Dendritic cell treated with granulocyte-macrophage colony-stimulating factor and Interleukin-4, amounts not matched to agents 40 ng/mL and 50 ng/mL, for 4 days (primary cell): ENCODE measurements at regions not wholly inside any gene's neighbourhood (a gene's known extent, or its start where the extent isn't known, plus 50 kb on each side); places are given as distances from the start of the nearest gene placed in this dataset.

Experiments used
- H3K27ac Mint-ChIP-seq: one replicate; pipeline ENCODE4 v1.8.0; 2022; ENCODE audit warnings: mild to moderate bottlenecking, mixed read lengths
- H3K27me3 Mint-ChIP-seq: one replicate; pipeline ENCODE4 v1.8.0; 2022; ENCODE audit warnings: mild to moderate bottlenecking, mixed read lengths
- H3K36me3 Mint-ChIP-seq: one replicate; pipeline ENCODE4 v1.8.0; 2022; ENCODE audit warnings: low read depth, mixed read lengths
- H3K4me1 Mint-ChIP-seq: one replicate; pipeline ENCODE4 v1.8.0; 2022; ENCODE audit warnings: low read depth, mixed read lengths
- H3K4me3 Mint-ChIP-seq: one replicate; pipeline ENCODE4 v1.8.0; 2022; ENCODE audit warnings: mild to moderate bottlenecking, moderate library complexity, mixed read lengths
- H3K9me3 Mint-ChIP-seq: one replicate; pipeline ENCODE4 v1.8.0; 2022; ENCODE audit warnings: mixed read lengths
- intact Hi-C: fragments of 100-400 bp; cut with micrococcal nuclease; formaldehyde crosslinking; loops from one replicate; pipeline ENCODE4 v1.15.0; 2022

DNA sequence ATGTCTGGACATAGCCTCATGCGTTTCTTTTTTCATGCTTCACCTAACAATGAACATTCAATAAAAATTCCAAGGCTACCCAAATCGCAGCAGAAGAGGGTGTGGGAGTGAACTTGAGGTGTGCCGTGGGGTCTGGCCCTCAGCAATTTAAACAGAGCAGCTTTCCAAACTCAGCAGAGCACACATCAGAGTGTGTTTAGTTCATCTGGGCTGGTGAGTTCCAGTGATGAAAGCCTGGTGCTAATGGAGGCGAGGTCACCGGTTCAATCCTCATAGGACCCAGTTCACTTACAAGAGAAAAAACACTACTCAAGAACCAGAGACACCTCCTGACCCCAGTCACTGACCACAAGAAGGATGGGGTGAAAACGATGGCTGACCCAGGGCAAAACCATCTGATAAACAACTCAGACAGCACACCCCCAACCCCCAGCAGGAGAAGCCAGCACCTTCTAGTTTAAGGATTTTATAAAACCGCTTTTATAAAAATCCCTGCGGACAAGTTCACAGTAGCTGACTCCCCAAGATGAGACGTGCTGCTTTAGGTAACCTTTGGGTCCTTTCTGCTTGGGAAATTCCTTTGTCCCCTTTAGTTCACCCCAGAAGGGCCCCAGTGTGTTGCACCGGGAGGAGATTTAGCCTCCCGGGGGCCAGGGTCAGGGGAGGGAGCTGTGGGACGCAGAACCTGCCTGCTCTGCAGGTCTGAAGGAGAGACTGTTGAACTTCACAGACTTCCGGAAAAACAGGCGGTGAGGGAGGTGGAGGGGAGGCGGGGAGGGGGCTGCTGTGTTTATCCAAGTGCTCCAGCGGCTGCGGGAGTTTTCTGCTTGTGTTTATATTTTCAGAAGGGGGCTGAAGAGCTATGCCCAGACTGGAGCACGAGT lies 152.7 kb upstream of the SOX11 start:
- no peaks in the 10 kb centered on the region for H3K4me1 Mint-ChIP-seq
- no peaks in the 10 kb centered on the region for H3K27me3 Mint-ChIP-seq
- no peak overlapping the region for H3K4me3 Mint-ChIP-seq
- H3K9me3 Mint-ChIP-seq, result peaks cover 29% of the 10 kb centered on the region
- intact Hi-C loops, result no loop called here
- H3K36me3 Mint-ChIP-seq, result no peaks in the 10 kb centered on the region
- H3K27ac Mint-ChIP-seq, result no peak overlapping the region

DNA sequence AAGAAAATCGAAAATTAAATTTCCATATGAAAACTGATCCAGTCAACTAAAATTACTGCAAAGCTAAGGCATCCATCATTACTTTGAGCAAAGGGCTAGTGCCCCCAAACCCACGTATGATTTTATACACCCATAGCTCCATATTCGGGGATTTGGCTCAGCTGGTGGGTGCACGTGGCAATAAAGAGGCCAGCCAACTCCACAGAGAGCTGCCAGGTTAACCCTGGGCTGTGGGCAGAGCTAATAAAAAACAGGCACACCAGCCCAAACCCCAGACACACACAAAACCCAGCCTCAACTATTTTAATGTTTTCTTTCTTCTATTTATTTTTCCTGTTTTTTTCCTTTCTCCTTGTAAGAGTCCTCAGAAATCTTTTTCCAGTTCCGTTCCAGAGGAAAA lies 151.3 kb upstream of the SOX11 start:
- Mint-ChIP-seq H3K4me1 (no peaks in the 10 kb centered on the region), H3K9me3 (peaks cover 41% of the 10 kb centered on the region), H3K27me3 (no peaks in the 10 kb centered on the region), H3K36me3 (no peaks in the 10 kb centered on the region), H3K27ac (no peak overlapping the region), H3K4me3 (no peak overlapping the region)
- intact Hi-C loops, result no loop called here

DNA sequence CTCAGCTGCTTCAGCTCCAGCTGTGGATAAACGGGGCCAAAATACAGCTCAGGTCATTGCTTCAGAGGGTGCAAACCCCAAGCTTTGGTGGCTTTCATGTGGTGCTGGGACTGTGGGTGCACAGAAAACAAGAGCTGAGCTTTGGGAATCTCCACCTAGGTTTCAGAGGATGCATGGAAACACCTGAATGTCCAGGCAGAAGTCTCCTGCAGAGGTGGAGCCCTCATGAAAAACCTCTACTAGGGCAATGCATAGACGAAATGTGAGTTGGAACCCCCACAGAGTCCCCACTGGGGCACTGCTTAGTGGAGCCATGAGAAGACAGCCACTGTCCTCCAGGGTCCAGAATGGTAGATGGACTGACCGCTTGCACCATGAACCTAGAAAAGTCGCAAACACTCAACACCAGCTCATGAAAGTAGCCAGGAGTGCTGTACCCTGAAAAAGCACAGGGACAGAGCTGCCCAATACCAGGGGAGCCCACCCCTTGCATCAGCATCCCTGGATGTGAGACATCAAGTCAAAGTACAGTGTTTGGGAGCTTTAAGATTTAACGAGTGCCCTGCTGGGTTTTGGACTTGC lies 147.9 kb upstream of the SOX11 start:
- H3K9me3 Mint-ChIP-seq, result peaks cover 33% of the 10 kb centered on the region
- H3K27me3 Mint-ChIP-seq, result no peaks in the 10 kb centered on the region
- H3K4me3 Mint-ChIP-seq, result no peak overlapping the region
- intact Hi-C loops, result no loop called here
- H3K27ac Mint-ChIP-seq, result no peak overlapping the region
- H3K4me1 Mint-ChIP-seq, result no peaks in the 10 kb centered on the region
- H3K36me3 Mint-ChIP-seq, result no peaks in the 10 kb centered on the region

DNA sequence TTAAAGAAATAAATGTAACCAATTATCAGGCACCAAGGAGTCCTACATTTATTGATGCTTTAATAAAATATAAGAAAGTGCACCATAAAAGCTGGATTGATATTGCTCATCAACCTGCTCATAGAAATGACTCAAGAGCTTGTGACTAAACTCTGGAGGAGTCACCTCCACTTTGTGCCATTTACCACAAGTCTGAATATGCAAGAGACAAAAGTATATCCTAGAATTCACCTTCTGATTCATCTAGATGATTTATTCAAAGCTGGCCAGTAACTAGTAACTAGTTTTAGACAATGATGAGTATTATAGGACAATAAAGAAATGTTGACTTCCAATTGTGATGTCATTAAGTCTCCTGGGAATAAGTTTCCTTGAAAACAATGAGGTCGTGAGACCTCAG lies 146.0 kb upstream of the SOX11 start:
- peaks cover 33% of the 10 kb centered on the region for H3K9me3 Mint-ChIP-seq
- H3K4me3 Mint-ChIP-seq, result no peak overlapping the region
- H3K4me1 Mint-ChIP-seq, result no peaks in the 10 kb centered on the region
- no peak overlapping the region for H3K27ac Mint-ChIP-seq
- no peaks in the 10 kb centered on the region for H3K27me3 Mint-ChIP-seq
- intact Hi-C loops, result no loop called here
- no peaks in the 10 kb centered on the region for H3K36me3 Mint-ChIP-seq

DNA sequence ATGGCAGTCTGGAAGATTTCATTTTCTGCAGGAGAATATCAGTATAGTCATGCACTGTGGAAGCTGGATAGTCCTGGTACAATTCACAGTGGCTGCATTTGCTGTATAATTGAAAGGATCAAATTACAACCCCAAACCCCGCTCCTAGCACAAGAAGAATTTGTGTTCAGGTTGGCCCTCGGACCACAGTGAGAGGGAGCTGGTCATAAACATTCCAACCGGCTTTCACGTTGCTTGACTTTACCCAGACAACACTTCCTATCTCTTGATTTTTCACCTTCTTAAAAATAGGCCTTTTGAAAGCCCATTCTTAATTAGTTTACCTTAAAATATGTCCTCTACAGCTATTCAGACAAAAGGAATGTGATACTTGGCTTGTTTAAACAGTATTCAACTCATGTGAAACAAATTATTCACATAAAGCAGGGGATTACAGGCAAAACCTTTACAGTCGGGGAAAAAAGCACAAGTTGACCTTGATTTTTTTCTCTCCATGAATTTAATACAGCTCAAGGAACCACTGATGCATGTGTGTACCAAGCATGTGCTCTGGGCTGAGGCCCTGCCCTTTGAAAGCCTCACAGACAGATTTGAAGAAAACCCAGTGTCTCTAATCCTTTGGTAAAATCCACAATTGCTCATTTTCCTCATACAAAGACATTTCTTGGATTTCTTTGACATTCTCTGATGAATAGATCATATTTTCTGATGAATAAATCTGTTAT lies 143.0 kb upstream of the SOX11 start:
- Mint-ChIP-seq H3K4me3 (no peak overlapping the region), H3K36me3 (no peaks in the 10 kb centered on the region), H3K27ac (no peak overlapping the region), H3K9me3 (peaks cover 36% of the 10 kb centered on the region), H3K27me3 (no peaks in the 10 kb centered on the region), H3K4me1 (no peaks in the 10 kb centered on the region)
- intact Hi-C loops, result no loop called here

DNA sequence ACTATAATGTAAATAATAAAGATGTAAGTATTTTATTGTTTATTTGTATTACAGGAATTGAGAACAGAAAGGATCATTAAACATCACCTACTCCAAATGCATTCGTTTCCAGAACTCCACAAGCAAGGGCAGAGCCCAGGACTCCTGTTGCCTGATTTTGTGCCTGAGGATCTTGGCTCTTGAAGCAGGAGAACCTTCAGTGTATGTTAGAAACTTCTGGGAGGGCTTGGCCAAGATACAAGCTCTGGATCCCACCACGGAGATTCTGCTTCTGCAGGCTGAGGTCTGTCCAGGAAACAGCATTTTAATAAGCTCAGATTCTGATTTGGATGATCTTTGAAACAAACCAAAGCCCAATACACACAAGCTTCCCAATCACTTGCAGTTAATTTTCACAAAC lies 142.4 kb upstream of the SOX11 start:
- Mint-ChIP-seq H3K9me3 (peaks cover 29% of the 10 kb centered on the region), H3K27me3 (no peaks in the 10 kb centered on the region), H3K4me3 (no peak overlapping the region), H3K4me1 (no peaks in the 10 kb centered on the region), H3K27ac (no peak overlapping the region), H3K36me3 (no peaks in the 10 kb centered on the region)
- intact Hi-C loops, result no loop called here

DNA sequence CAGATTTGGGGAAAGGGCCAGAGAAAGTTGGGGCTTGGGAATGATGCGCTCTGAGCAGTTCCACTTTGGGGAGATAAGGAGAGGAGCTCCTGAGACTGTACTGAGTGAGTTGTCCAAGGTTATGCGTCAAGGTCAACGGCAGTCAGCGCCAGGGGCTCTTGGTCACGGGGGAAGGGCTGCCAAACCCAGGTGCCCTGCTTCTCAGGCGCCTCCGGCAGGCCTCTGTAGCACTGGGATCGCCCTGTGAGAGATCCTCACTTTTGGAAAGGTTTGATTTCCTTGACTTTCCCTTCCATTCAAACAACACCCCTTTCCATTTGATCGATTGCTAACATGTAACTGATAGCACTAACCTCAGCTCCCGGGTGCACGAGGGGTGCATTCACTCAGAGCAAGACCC lies 136.5 kb upstream of the SOX11 start:
- Mint-ChIP-seq H3K9me3 (peaks cover 28% of the 10 kb centered on the region), H3K36me3 (no peaks in the 10 kb centered on the region)

DNA sequence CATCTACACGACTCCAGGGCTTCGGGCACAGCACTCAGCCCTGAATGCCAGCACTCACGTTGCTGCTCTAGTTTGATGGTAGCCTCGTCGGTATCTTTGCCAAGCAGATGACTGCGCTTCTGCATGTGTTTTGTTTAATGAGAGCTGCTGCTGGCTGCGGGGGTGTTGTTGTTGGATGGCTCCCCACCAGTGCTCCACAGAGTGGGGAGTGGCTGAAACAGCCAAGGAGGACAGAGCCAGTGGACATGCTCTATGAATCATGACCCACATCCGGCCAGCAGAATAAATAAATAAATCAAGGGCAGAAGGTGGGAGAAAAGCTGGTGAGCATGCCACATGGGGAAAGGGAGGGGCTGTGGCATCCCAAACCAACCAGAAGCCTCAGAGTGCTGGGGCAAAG lies 131.2 kb upstream of the SOX11 start:
- no peaks in the 10 kb centered on the region for H3K36me3 Mint-ChIP-seq
- no peak overlapping the region for H3K4me3 Mint-ChIP-seq
- no peaks in the 10 kb centered on the region for H3K4me1 Mint-ChIP-seq
- H3K27ac Mint-ChIP-seq, result no peak overlapping the region
- peaks cover 11% of the 10 kb centered on the region for H3K9me3 Mint-ChIP-seq
- H3K27me3 Mint-ChIP-seq, result no peaks in the 10 kb centered on the region
- intact Hi-C loops, result no loop called here

More for the DNA sequence above, 136.5 kb upstream of the SOX11 start:
- H3K27ac Mint-ChIP-seq, result no peak overlapping the region
- no peak overlapping the region for H3K4me3 Mint-ChIP-seq
- H3K27me3 Mint-ChIP-seq, result no peaks in the 10 kb centered on the region
- intact Hi-C loops, result no loop called here
- no peaks in the 10 kb centered on the region for H3K4me1 Mint-ChIP-seq

DNA sequence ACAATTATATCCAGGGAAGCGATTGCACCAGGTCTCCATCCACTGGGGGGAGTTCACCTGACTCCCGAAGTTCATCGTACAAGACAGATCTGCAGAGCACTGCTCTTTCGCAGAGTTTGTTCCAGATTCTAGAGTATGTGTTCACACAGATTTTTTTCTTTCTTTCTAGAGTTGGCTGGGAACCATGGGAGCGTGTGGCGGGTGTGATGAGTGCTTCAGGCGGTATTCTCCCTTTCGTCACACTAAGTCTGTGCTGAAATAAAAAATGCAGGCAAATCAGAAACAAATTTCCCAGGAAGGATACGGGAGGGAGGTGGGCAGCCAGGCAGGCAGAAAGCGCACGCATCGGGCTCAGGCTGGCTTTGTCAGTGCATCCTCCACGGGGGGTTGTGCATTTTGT lies 129.8 kb upstream of the SOX11 start:
- no peak overlapping the region for H3K4me3 Mint-ChIP-seq
- H3K4me1 Mint-ChIP-seq, result no peaks in the 10 kb centered on the region
- H3K9me3 Mint-ChIP-seq, result peaks cover 11% of the 10 kb centered on the region
- intact Hi-C loops, result no loop called here
- no peaks in the 10 kb centered on the region for H3K36me3 Mint-ChIP-seq
- H3K27ac Mint-ChIP-seq, result no peak overlapping the region
- H3K27me3 Mint-ChIP-seq, result no peaks in the 10 kb centered on the region

DNA sequence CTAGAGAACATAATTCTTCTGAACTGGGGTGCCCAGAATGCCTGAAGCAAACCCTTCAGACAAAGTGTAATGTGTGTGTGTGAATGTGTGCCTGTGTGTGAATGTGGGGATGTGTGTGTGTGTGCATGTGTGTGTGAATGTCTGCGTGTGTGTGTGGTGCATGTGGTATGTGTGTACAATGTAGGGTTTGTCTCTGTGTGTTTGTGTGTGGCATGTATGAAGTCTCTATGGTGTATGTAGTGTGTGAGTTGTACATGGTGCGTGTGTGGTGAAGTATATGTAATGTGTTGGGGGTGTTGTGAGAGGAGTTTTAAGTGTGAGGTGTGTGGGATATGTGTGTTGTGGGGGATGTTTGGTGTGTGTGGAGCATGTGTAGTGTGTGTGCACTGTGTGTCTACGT lies 129.3 kb upstream of the SOX11 start:
- Mint-ChIP-seq H3K9me3 (peaks cover 11% of the 10 kb centered on the region), H3K4me1 (no peaks in the 10 kb centered on the region), H3K4me3 (no peak overlapping the region), H3K36me3 (no peaks in the 10 kb centered on the region), H3K27ac (no peak overlapping the region), H3K27me3 (no peaks in the 10 kb centered on the region)
- intact Hi-C loops, result no loop called here

DNA sequence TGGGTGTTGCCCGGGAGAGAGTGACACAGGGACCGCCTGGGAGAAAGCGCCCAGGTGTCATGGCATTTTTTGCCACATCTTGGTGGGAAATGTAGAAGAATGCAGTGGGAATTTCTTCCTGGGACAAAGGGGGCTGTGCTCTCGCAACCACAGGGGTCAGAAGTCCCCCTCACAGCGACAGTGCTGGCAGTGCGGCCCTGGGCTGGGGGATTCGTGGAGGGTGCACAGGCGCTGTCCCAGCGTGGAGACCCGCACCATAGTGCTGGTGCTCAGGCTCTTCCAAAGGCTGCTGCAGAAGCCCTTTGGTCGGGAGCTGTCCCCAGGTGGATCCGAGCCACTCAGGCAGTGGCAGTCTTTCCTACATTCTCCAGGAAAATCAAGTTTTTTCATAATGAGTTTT lies 128.8 kb upstream of the SOX11 start:
- no peaks in the 10 kb centered on the region for H3K27me3 Mint-ChIP-seq
- peaks cover 11% of the 10 kb centered on the region for H3K9me3 Mint-ChIP-seq
- no peak overlapping the region for H3K27ac Mint-ChIP-seq
- no peak overlapping the region for H3K4me3 Mint-ChIP-seq
- intact Hi-C loops, result no loop called here
- no peaks in the 10 kb centered on the region for H3K36me3 Mint-ChIP-seq
- H3K4me1 Mint-ChIP-seq, result no peaks in the 10 kb centered on the region

DNA sequence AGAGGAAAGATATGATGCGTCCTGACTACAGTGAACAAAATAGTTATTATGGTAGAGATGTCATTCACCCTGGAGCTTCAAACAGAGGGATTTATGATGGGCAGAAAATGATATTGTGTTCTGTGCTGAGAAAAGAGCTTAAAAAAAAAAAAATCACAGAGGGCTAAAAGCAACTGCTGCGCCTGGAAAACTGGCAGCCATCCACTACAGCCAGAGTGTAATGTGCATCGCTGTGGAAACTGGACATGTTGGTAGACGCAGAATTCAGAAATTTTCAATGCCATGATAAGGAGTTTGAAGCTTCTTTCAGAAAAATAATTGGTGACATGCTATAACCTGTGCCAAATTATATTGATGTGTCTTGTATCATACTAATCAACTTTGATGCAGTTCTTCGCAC lies 122.9 kb upstream of the SOX11 start:
- Mint-ChIP-seq H3K27me3 (no peaks in the 10 kb centered on the region), H3K4me1 (no peaks in the 10 kb centered on the region), H3K9me3 (peaks cover 16% of the 10 kb centered on the region), H3K4me3 (no peak overlapping the region), H3K27ac (no peak overlapping the region), H3K36me3 (no peaks in the 10 kb centered on the region)
- intact Hi-C loops, result no loop called here

DNA sequence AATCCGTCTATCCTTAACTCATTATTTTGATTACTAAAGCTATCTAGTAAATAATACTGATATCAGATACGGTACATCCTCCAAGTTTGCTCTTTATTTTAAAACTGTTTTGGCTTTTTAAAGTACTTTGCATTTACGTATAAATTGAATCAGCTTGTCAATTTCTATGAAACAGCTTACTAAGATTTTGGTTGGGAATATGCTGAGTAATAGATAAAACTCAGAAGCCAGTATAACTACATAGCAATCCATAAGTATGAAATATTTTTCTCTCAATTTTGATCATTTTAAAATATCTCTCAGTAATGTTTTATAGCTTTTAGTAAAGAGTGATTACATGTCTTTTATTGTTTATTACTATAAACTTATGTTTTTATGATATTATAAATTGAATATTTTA lies 116.2 kb upstream of the SOX11 start:
- Mint-ChIP-seq H3K36me3 (no peaks in the 10 kb centered on the region), H3K9me3 (no peaks in the 10 kb centered on the region), H3K4me1 (no peaks in the 10 kb centered on the region), H3K4me3 (no peak overlapping the region), H3K27ac (no peak overlapping the region), H3K27me3 (no peaks in the 10 kb centered on the region)
- intact Hi-C loops, result no loop called here

DNA sequence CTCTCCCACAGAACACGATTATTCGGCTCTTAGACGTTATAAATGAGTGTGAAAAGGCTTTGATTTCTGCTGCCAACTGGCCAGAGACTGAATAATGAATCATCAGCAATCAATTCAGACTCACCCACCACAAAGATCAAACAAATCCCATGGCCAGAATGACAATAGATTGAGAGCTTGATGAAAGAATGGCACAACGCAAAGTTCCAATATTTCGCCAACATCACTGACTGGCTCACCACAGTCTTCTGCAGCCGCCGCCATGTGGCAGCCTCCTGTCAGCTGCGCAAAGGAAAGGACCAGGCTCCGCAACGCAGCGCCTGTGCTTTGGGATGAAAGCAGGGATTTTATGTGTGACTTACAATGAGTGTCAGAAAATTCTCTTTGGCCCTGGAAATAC lies 104.4 kb upstream of the SOX11 start:
- no peaks in the 10 kb centered on the region for H3K4me1 Mint-ChIP-seq
- H3K36me3 Mint-ChIP-seq, result no peaks in the 10 kb centered on the region
- H3K4me3 Mint-ChIP-seq, result no peak overlapping the region
- peaks cover 12% of the 10 kb centered on the region for H3K9me3 Mint-ChIP-seq
- intact Hi-C loops, result no loop called here
- no peaks in the 10 kb centered on the region for H3K27me3 Mint-ChIP-seq
- H3K27ac Mint-ChIP-seq, result no peak overlapping the region
